ENCODE measurements at regions not wholly inside any gene's neighbourhood (a gene's known extent, or its start where the extent isn't known, plus 50 kb on each side); places are given as distances from the start of the nearest gene placed in this dataset.
A peak's percentile ranks its signal among the peaks of the same experiment; 100 is the strongest.
"Not testable (repeated sequence)": the region's sequence is repeated elsewhere in the genome, so short reads cannot be mapped to it uniquely, and the experiment has no call there.

- not testable (repeated sequence) for ATAC-seq
Measured at GRCh38 chr3:145709779-145710178, 451.2 kb downstream of the PLOD2 start.

DNA sequence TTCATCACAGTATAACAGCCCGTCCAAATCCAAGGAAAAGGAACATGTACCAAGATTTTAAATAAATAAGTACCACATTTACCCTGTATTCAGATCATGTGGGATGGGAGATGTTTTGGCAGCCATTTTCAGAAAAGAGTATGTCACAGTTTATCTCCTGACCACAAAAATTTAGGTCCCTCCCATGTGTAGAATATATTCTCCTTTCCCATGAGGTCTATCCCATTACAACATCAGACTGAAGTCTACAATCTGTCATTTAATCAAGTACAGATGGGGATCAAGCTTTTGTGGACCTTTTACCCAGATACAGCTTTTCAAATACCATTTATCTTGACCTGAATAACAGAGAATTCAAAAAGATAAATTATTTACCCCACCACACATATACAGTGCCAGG lies 444.5 kb downstream of the PLOD2 start:
- no peak for ATAC-seq
- DNase-seq (ENCODE audit: low spot score), result no peak

More at GRCh38 chr3:145709779-145710178, 451.2 kb downstream of the PLOD2 start:
- not testable (repeated sequence) for DNase-seq (ENCODE audit: low spot score)

GRCh38 chr3:145719114-145719513 lies 441.9 kb downstream of the PLOD2 start:
- ATAC-seq, result no peak
- no peak for DNase-seq (ENCODE audit: low spot score)

GRCh38 chr3:145721273-145721805 lies 439.6 kb downstream of the PLOD2 start:
- ATAC-seq, result no peak
- DNase-seq (ENCODE audit: low spot score), result no peak

- no peak for ATAC-seq
- no peak for DNase-seq (ENCODE audit: low spot score)
Measured at GRCh38 chr3:145721815-145722214, 439.2 kb downstream of the PLOD2 start.

DNA sequence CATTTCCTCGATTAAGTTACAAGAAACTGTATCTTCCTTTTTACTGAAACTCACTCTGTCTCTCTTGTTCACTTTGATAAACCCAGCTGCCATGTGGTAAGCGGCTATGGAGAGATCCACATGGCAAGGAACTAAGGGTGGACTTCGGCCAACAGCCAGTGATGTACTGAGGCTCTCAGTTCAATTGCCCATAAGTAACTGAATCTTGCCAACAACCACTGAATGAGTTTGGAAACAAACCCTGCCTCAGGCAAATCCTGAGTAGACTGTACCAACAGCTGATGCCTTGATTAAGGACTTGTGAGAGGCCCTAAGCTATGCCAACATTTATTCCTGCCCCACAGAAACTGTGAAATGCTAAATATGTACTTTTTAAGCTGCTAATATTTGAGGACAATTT lies 433.5 kb downstream of the PLOD2 start:
- ATAC-seq, result no peak

DNA sequence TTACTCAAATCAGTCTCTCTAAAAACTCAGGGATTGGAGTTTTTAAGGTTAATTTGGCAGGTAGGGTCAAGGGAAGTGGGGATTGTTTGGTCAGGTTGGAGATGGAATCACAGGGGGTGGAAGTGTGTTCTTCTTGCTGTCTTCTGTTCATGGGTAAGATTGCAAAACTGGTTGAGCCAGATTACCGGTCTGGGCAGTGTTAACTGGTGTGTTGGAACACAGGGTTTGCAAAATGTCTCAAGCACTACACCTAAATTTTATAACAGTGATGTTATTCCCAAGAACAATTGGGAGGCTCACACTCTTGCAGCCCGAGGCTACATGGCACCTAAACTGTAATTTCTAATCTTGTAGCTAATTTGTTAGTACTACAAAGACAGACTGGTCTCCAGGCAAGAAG lies 425.4 kb downstream of the PLOD2 start:
- no peak for ATAC-seq
- DNase-seq (ENCODE audit: low spot score), result no peak

More for the DNA sequence above, 433.5 kb downstream of the PLOD2 start:
- DNase-seq (ENCODE audit: low spot score), result no peak

DNA sequence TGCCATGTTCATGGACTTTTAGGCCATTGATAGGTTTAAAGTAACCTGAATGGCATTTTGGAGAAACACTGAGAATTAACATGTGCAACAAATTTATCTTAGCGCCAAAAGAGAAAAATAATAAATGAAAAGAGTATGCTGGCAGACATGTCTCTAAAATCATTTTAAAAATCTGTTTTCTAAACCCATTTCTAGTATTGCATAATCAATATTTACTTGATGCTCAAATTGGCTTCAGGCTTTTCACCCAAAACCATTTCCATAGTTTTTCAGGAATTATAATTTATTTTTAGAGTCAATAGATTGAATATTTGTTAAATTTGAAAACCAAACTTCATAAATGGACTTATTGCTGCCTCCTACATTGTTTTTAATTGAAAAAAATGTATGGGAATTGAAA lies 423.0 kb downstream of the PLOD2 start:
- no peak for ATAC-seq
- no peak for DNase-seq (ENCODE audit: low spot score)

- no peak for DNase-seq (ENCODE audit: low spot score)
- ATAC-seq, result no peak
Measured at GRCh38 chr3:145739926-145740325, 421.1 kb downstream of the PLOD2 start.

- DNase-seq (ENCODE audit: low spot score) (no peak), ATAC-seq (no peak)
Measured at GRCh38 chr3:145750657-145751056, 410.3 kb downstream of the PLOD2 start.

DNA sequence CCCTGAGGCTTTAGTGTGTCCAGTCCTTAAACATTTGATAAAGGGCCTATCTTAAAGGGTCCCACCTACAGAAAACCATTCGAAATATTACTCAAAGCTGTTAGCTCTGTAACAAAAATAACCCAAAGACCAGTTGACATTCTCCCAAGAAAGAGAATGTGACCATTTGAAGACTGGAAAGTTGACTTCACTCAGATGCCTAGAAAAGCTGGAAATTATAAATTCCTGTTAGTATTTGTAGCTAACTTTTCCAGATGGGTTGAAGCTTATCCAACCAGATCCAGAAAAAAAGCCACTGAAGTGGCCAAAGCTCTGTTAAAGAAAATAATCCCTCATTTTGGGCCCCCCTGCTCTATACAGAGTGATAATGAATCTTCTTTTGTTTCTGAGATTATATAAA lies 408.4 kb downstream of the PLOD2 start:
- no peak for DNase-seq (ENCODE audit: low spot score)
- ATAC-seq, result no peak

DNA sequence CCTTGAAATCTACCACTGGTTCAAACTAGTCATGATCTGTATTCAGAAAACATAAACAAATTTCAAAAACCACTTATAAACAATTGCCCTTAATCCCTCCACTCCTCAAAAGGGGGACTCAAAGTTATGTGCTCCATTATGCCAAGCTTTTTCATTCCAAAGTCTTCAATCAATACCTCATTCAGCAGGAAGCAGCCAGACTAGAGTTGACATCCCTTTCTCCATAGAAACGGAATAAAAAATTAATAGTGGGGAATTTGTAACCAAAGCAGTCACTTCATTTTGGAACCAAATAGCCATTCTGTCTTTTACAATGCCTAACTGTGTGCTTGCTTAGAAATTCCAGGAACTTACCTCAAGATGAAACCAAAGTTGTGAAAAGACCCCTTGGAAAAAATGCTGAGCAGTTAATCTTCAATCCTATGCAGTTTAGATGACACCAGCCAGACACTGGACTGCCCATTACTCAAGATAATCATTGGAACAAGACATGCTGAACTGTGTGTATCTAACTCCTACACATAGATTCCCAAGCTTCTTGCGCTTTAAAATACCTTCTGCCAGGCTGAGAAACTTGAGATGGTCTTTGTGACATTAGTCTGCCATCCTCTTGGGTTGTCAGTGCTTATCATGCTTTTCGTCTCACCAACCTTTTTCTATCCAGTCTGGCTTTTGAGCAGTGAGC lies 406.2 kb downstream of the PLOD2 start:
- DNase-seq (ENCODE audit: low spot score) (no peak), ATAC-seq (no peak)

DNA sequence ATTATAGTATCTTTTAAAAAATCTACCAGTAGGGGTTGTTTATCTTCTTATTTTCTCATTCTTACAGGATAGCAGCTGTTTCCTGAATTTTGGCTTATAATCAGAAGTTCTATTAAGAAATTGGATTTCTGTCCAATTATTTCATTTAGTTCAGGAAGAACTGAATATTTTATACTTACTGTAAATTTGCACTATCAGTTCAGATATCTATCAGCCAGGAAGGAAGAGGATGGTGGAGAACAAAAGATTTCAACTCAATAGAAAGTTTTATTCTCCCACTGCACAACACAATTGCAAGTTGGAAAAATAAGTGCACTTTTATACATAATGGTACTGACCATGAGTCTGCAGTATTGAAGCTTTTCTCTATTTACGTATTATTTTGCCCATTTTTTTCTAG lies 400.9 kb downstream of the PLOD2 start:
- no peak for ATAC-seq
- no peak for DNase-seq (ENCODE audit: low spot score)

DNA sequence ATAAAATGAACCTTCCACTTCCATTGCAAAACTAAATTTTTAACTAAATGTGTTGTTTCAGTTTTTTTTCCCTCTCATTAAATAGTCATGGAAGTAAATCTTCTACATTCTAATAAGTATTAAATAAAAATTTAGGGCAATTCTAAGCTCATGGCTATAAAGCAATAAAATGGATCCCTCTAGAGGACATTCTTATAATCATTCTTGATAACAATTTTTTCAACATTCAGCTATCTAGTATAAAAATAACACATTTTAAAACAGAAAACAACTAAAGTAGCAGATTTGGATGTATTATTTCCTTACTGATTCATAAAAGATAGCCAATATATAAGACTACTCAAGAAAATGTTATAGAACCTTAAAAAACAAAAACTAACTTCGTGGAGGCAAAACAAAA lies 393.1 kb downstream of the PLOD2 start:
- ATAC-seq (no peak), DNase-seq (ENCODE audit: low spot score) (no peak)

- no peak for DNase-seq (ENCODE audit: low spot score)
Measured at GRCh38 chr3:145776782-145777408, 384.1 kb downstream of the PLOD2 start.

GRCh38 chr3:145780301-145780700 lies 380.7 kb downstream of the PLOD2 start:
- ATAC-seq, result no peak

More at GRCh38 chr3:145776782-145777408, 384.1 kb downstream of the PLOD2 start:
- ATAC-seq, result peak; percentile 75

DNA sequence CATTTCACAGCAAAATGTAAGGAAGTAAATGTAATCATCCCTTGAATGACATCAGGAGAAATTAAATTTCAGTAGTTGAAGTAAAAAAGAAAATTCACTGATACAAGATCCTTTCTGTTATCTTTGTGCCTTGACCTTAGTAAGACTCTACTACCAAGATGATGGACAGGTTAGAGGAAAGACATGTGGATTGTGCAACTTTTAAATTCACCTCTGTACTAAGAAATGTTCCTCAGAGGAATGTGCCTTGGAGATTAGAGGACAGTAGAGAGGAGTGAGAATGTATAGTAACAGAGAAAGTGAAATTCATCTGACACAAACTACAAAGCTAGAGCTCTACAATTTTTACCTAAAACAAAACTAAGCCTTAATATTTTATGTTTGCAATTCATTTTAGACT lies 375.3 kb downstream of the PLOD2 start:
- no peak for ATAC-seq
- no peak for DNase-seq (ENCODE audit: low spot score)

More at GRCh38 chr3:145780301-145780700, 380.7 kb downstream of the PLOD2 start:
- DNase-seq (ENCODE audit: low spot score), result no peak

DNA sequence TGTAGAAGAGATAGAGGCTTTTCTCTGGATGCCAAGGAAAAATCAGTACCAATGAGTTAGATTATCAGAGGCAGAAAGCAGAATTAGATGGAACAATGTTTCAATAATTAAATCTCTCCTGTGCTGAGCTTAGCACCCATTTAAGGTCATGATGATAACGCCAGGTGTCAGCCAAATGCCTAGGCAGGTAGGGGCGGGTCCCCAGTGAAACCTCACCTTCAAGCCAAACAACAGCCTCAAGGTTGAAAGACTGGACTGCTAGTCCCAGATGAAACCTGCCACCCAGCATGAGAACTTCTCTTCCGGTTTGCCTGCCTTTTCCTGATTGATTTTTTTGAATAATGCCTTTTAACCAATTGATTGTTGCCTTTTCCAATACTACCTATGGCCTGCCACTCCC lies 363.0 kb downstream of the PLOD2 start:
- ATAC-seq (no peak), DNase-seq (ENCODE audit: low spot score) (no peak)

DNA sequence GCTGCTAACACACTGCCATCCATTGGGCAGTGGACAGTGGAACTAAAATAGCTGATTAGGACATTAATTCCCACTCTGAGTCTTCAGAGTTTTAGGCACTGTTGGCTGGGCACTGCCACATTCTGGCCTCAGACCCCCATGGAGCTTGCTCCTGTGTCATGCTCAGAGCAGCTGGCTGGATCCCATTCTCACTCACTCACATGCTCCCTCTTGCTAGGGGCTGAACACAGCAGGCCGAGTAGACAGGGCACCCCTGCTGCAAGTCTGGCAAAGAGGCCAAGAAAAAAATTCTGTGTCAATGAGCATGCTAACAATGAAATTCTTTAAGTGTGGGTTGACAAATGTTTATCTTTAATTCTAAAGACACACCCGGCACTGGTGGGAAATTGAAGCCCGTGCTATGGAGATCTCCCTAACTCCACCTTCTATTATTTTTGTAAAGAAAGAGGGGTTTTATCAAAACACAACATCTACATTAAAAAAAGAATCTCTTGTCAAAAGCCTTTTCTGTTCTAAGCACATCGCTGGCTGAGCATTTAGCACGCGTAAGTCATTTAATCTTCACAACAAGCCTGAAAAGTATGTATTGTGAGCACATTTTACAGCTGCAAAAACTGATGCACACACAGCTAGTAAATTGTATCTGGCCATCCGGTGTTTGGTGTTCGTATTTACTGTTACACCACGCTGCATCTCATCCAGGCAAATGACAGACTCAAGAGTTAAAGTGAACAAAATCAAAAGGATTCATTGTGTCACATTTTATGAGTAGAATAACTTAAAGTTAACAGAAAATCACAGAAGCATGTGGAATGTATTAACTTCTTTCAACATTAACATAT lies 362.1 kb downstream of the PLOD2 start:
- no peak for ATAC-seq
- no peak for DNase-seq (ENCODE audit: low spot score)

DNA sequence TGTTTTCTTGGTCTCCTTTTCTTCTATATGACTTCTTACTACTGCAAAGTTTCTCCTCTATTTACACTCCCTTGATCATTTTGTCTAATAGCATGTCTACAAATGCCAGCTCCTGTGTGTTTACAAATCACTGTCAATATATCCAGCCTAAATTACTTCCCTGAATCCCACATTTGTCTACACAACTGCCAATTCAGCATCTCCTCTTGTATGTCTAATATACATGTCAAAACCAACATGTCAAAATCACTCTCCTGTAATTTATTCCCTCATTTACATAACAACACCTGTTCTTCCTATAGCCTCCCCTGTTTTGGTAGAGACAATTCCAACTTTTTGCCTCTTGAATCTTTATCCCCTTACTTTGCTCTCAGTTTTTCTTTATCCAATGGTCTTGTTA lies 359.3 kb downstream of the PLOD2 start:
- no peak for ATAC-seq
- DNase-seq (ENCODE audit: low spot score), result no peak

- DNase-seq (ENCODE audit: low spot score), result no peak
- ATAC-seq, result peak; percentile 85
Measured at GRCh38 chr3:145807990-145808389, 353.0 kb downstream of the PLOD2 start.

DNA sequence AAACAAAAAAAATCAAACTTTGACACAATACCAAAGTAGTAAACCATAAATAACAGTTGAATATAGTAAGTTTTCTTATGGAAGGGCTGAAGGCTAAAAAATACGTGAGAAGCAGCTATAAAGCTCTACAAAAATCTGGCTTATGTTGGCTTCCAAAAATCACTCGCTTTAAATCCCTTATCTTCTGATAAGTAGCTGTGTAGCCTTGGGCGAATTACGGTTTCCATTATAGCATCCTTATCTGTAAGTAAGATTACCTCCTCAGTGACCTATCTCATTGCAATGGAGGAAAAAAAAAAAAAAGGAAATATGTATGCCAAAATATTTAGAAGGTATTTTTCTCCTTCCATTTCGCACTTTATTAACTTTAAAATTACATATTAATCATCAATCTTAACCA lies 348.6 kb downstream of the PLOD2 start:
- no peak for DNase-seq (ENCODE audit: low spot score)
- ATAC-seq, result no peak
